OCI-LY3 (cell line): ENCODE measurements at regions not wholly inside any gene's neighbourhood (a gene's known extent, or its start where the extent isn't known, plus 50 kb on each side); places are given as distances from the start of the nearest gene placed in this dataset.

Experiments
- CTCF ChIP-seq: fragments of 200-600, 300-600 bp; sonication (generic); IDR thresholded peaks from 2 replicates; pipeline ENCODE4 v1.5.1; 2014; ENCODE audit warnings: antibody characterized with exemption, low read length, low read depth
- EZH2phosphoT487 ChIP-seq: fragments of 200-600 bp; shearing (Covaris generic); IDR thresholded peaks from 2 replicates; pipeline ENCODE4 v1.6.1; 2018; ENCODE audit warnings: antibody characterized with exemption, mixed run types, low read depth

GRCh38 chr6:98343797-98344196 lies 490.6 kb upstream of the POU3F2 start:
- TF ChIP-seq CTCF (no peak), EZH2phosphoT487 (no peak)
